ENCODE measurements at regions not wholly inside any gene's neighbourhood (a gene's known extent, or its start where the extent isn't known, plus 50 kb on each side); places are given as distances from the start of the nearest gene placed in this dataset.

DNA sequence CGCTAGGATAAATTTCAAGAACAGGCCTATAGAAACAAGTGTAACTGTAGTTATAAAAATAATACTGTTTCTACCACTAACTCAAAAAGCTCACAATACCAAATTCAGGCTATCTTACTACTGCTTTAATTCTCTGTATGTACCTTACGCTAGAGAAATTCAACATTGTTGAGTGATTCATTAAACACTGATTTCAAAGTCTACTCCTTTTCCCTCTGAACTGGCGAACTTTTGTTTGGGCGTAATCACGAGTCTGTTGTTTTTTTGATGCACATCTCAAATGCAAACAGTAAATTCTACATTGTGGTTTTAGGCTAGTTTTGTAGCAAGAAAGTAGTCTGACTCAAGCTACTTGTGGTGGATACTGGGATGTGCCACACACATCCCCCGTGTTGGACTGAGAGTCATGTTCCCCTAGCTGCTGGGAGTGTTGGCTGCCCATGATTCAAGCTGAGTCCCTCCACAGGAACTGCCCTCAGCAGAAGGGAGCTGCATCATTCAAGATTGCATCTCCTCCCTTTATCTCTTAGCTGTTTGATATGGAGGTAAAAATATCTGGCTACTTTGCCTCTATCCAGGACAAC, 406.1 kb downstream of the RAPGEF2 start:
- TF ChIP-seq, protein P1, sequence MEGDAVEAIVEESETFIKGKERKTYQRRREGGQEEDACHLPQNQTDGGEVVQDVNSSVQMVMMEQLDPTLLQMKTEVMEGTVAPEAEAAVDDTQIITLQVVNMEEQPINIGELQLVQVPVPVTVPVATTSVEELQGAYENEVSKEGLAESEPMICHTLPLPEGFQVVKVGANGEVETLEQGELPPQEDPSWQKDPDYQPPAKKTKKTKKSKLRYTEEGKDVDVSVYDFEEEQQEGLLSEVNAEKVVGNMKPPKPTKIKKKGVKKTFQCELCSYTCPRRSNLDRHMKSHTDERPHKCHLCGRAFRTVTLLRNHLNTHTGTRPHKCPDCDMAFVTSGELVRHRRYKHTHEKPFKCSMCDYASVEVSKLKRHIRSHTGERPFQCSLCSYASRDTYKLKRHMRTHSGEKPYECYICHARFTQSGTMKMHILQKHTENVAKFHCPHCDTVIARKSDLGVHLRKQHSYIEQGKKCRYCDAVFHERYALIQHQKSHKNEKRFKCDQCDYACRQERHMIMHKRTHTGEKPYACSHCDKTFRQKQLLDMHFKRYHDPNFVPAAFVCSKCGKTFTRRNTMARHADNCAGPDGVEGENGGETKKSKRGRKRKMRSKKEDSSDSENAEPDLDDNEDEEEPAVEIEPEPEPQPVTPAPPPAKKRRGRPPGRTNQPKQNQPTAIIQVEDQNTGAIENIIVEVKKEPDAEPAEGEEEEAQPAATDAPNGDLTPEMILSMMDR (IDR thresholded peaks at IDR 0.05), result no peak
- TF ChIP-seq POLR2A (IDR thresholded peaks at IDR 0.05; ENCODE audit: low read depth), result no peak
- TF ChIP-seq EP300 (IDR thresholded peaks at IDR 0.05), result no peak

Measured in esophagus muscularis mucosa (tissue), 4 donors.